ENCODE measurements at regions not wholly inside any gene's neighbourhood (a gene's known extent, or its start where the extent isn't known, plus 50 kb on each side); places are given as distances from the start of the nearest gene placed in this dataset.

DNA sequence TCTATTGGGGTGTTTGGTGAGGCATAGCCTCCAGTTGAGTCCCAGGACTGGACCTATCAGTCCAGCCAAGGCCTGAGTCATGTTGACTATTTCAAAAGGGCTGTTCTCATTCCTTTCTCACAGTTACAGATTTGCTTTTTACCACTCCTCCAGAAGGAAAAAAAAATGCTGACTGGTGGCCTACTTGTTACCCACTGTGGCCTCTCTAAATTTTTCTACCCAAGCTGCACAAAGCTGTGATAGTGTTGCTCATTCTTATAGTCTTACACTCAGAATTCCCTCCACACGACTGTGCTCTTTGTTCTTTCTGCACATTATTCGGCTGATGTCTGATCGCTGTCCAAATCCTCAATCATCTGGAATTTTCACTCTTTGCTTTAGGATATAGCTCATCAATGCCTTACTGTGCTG lies 1142.2 kb downstream of the IGSF11 start:
- DNase-seq (ENCODE audit: low read depth) = peak; percentile 41

DNA sequence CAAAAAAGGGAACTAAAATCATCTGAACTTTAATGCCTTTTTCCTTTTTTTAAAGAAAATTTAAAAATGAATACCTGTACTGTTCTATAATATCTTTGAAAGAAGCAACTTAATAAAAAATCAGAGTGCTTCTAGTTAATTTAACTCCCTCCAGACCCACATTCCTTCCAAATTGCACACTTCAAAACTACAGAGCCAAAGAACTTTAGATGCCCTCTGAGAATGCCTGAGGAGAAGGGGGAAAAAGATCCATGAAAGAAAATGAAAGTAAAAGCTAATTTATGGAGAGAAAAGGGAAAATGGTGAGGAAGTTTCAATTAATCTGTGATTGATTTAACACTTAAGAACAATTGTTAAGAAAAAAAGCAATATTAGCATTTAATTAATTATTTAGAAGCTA lies 1141.6 kb downstream of the IGSF11 start:
- peak; percentile 3 for DNase-seq (ENCODE audit: low read depth)

DNA sequence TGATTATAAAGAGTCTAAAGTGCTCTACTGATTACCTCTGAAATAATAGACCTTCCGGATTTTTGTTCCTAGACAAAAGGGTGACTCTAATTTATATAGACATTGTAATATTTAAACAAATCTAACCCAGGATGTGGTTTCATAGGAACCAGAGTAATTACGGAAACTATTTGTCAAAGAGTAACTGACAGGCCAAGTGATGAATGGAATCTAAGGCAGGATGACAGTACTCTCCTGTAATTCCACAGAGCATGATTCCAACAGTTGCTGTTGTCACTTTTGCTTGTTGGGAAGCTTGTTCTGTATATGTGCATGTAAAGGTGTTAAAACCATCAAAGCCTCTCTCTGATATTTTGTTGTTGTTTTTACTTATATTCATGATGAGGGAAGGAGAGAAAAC lies 1141.0 kb downstream of the IGSF11 start:
- peak; percentile 2 for DNase-seq (ENCODE audit: low read depth)

DNA sequence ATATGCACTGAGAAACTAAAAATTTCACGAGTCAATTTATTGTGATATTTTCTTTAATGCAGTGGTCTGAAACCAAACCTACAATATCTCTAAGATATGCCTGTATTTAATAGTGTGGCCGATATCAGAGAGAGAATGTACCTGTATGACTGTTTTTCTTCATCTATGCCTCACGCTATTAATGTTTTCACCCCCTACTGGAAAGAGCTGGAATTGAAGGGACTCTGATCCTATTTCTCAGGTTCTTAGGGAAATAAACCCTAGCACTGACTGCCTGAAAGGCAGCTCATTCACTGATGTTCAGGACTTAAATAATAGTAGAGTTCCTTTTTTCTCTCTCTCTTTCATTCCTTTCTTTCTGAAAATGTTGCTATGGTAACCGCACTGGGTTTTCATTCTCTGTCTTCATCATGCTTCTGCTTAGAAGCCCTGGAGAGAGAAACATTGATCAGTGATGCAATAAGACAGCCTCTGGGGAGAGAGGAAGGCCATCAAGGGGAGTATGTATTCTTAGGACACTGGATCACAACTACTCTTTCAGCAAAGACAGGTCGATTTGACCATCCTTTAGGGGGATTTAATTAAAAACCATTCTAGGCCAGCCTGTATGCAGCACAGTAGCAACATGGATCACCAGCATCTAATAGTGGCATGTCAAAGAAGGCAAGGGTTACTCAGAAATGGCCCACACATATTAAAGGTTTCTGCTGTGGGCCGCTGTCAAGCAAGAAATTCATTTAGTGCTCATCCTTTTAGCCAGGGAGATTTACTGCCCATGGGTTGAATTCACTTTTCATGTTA lies 1135.7 kb downstream of the IGSF11 start:
- peak; percentile 18 for DNase-seq (ENCODE audit: low read depth)

DNA sequence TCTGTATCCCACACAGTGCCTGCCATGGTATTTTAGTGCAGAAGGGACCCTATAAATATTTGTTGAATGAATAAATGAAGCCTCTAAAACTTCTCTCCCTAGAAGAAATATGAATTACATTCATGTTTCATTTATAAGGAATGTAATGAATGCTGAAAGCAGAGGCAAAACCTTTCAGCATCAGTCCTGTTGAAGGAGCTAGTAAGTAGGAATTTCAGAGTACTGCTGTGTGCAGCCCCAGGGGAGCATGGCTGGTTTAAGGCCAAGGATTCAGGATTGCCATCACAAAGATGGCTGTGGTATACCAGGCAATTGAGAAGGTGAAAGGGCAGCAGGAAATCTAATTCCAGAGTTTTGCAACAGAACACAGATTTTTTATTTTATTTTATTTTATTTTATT lies 1131.4 kb downstream of the IGSF11 start:
- DNase-seq (ENCODE audit: low read depth) = peak; percentile 39

DNA sequence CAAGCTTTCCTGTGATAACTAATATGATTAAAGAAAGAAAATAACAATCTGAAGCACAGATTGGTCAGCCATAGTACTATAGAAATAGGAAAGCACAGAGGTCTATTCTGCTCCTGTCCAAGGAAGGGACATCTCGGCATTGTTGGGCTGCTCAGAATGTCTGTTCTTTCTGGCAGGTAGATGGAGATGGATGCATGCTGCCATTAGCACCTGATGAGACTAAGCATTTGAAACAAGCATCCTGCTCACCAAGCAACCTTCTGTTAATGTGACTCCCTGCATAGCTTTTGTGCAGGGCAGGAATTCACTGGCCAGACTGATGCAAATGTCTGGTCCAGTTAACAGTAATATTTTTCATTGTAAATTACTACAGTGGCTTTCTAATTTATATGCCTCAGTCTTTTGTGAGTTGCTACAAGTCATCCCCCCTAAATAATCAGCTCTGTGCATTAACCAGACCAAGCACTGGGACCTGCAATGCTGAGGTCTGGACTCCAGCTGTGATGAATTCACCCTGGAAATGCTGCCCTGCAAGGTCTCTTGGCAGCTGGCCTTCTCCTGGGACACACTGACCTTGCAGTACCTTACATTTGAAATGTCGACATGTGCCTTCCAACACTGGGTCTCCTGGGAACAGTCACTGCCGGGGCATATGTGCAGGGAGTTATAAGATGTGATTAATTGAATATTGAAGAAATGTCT lies 1123.7 kb downstream of the IGSF11 start:
- no peak for DNase-seq (ENCODE audit: low read depth)

DNA sequence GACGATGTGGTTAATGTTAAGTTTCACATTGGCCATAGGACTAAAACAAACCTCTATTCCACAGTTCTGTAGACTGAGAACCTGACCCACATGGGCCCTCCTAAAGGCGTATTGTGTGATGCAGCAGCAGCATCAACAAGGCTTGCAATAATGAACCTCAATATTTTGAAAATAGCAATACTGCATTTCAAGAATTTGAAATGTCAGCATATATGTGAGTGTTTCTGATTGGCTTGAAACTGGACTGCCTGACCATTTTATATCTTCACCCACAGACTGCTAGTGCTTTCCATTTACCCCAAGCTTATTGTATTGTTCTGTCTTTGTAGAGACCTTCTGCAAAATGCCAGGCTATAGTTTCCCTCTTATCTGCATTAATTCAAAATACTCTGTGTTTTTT lies 1122.3 kb downstream of the IGSF11 start:
- DNase-seq (ENCODE audit: low read depth) = no peak

DNA sequence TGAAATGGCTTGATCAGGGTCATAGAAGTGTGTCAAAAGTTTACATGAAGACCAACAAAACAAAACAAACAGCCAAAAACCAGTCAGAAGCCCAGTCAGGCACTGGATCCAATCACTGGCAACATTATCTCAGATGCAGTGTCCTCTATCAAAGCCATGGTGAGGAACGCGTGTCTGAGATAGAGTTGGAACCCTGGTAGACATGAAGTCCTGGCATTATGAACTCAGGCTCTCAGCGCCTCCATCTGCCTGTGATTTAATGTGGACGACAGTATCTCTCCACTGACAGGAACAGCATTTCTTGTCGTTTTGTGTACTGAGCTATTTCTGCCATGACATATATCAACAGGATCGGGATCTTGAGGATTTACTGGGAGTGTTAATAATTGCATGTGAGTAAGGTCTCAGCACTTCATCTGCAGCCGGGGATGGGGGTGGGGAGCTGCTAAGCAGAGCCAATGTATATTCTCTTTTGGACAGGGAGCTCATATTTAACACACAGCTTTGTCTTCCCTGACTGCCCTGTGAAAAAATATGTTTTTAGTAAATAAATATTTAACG lies 1120.0 kb downstream of the IGSF11 start:
- no peak for DNase-seq (ENCODE audit: low read depth)

DNA sequence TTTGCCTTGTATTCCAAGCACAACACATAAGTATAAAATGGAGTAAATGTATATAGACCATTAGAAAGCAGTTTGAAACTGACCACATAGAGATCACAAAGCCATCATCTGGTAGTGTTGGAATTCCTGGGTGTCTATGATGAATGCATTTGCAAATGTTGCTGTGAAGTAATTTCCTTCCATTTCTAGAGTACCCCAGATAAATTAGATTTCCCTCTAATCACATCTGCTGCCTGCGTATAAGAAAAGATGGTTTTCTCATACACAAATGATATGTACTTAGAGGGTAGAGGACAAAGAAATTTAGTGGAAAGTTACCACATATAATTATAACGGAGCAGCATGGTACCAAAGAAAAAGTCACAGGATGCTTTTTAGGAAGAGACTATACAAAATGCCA lies 1117.8 kb downstream of the IGSF11 start:
- DNase-seq (ENCODE audit: low read depth) = no peak

DNA sequence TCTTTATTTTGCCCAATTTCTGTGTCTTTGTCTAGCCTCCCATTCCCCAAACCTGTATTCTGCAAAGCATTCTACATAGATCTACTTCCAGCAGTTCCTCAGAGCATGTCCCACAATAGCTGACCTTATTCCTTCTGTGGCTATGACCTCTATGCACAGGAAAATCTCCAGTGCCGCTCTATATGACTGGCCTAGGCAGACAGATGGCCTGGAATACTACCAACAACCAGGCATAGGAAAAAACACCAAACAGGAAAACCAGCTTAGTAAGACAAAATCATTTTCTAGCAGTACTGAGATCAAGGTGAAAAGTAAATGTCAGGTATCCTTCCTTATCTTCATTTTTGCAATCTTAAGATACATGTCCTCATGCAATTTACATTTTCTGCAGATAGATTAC lies 1115.0 kb downstream of the IGSF11 start:
- no peak for DNase-seq (ENCODE audit: low read depth)

DNA sequence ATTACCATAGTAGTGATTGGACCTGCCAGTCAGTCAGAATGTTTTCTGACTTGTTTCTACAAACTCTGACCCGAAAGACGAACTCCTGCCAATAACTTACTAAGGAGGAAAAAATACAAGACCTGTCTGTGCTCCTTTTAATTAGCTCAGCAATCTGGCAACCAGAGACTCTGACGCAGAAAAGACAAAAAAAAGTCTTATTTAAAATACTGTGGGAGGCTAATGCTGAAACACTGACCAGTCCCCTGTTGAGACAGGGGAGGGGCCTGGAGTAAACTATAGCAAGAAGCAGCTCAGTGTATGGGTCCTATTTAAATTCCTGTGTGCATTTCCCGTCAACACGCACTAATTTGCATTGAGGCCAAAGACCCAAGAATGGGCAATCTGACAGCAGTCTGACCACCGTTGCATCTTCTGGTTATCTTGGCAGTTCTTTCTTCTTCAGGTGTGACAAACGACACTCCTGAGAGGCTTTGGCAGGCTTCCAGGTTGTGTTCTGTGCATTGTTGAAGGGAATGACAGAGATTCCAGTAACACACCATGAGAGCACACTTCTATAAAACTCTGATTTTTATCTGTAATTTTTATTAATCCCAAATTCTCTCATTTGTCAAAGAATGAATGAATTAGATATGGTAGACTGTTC lies 1114.3 kb downstream of the IGSF11 start:
- no peak for DNase-seq (ENCODE audit: low read depth)

DNA sequence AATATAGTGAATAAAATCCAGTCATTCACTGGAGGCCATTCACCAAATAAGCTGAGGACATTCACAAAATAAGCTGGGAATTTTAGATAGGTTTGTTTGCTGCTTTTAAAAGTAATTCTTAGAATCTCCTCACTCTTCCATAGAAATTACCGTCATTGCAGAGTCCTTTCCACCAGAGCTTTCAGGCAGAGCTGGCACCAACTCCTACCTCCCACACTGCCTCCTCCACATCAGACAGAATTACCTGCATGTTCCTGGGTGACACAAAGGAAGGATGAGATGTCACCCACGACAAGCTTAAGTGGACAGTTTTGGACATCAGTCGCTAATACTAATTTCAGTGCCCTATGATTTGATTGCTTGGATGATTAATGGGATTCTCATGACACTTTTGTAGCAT lies 1113.2 kb downstream of the IGSF11 start:
- no peak for DNase-seq (ENCODE audit: low read depth)

DNA sequence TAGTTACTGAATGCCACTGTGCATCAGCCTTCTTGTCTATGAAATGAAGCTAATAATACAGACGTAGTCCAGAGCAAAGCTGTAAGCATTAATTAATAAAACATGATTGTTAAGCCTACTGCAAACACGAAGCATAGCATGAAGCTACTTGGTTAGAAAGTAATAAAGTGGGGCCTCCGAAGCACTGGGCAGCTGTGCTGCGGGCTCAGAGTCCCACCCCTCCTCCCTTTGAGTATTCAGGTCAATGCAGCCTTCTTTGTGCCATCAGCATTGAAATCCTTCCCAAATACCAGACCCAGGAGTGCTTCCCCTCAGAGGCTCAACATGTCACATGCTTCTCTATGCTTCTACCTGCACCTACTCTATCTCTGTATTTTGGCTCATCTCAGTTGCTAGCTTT lies 1112.6 kb downstream of the IGSF11 start:
- DNase-seq (ENCODE audit: low read depth) = no peak

DNA sequence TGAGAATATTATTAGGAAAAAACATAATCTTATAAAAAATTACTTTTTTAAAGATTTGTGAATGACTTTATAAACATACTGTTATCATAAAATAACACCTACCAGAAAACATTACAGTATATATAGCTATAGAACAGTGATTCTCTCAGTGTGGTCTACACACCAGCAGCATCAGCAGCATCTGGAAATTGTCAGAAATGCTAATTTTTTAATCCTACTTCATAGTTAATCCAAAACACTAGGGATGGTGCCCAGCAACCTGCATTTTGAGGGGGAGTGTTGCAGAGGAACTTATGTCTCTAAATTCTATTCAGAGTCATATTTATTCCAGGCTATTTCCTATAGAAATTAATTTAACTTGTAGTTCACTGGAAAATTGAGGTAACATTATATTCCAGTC lies 1107.8 kb downstream of the IGSF11 start:
- no peak for DNase-seq (ENCODE audit: low read depth)

DNA sequence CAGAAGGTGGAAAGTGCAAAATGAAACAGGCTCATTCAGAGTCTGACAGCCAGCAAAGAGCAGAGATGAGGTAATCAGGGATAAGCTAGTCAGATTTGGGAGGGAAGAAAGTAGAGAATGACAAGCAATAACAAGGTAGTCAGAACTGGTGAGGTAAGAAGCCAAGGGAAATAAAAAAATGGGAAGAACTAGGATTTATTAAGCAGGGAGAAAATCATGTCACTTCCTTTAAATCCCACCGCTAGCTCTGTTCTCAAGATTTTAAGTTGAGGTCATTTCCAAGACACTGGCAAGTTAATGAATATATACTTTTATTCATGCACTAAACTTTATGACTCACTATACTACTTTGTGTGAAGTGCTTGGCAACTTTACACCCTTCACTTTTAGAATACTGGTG lies 1106.8 kb downstream of the IGSF11 start:
- no peak for DNase-seq (ENCODE audit: low read depth)

DNA sequence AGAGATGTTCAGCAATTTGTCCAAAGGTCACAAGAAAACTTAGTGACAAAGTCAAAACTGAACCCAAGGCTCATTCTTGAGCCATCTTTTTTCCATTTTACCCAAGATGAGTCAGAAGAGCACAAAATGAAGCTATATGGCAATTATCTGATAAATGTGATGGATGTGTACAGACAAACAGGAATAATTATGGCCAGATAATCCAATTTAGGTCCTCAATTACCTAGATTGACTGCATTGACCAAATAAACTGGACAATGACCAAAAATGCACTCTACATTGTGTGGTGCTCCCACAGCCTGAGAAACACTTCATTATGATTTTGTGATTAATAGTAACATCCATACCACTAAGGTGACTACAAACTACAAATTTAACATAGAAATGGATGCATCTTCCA lies 1105.8 kb downstream of the IGSF11 start:
- no peak for DNase-seq (ENCODE audit: low read depth)

DNA sequence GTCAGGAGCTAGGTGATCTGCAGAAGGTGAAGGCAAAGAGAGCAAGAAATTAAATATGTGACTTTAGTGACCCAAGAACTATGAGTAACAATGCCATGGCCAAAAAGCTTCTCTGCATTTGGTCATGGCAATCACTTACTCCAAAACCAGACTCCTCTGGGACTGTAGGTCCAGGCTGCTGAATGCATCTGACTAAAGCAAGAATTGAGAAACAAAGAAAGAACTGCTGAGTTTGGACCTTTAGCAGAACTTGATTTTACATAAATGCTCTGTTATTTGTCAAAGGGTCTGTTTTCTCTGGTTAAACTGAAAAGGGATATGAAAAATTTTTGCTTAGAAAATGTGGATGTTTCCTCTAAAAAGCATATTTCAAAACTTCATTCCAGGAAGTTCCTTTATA lies 1102.2 kb downstream of the IGSF11 start:
- no peak for DNase-seq (ENCODE audit: low read depth)

DNA sequence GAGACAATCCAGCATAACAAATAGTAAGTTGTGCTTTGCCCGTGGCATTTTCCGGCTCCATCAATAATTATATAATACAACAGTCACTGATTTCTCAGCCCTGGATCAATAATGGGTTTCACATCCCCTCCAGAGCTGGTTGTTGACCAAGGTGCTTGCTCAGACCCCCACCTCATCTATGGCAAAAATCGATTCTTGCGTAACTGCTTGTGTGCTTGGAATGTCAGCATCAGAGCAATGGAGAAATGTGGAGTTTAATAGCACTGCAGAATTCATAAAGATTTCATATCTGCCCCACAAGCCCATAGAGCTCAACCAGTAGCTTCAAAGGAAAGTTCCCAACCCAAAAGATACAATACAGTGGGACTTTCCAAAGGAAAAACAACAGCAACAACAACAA lies 1098.5 kb downstream of the IGSF11 start:
- DNase-seq (ENCODE audit: low read depth) = no peak

DNA sequence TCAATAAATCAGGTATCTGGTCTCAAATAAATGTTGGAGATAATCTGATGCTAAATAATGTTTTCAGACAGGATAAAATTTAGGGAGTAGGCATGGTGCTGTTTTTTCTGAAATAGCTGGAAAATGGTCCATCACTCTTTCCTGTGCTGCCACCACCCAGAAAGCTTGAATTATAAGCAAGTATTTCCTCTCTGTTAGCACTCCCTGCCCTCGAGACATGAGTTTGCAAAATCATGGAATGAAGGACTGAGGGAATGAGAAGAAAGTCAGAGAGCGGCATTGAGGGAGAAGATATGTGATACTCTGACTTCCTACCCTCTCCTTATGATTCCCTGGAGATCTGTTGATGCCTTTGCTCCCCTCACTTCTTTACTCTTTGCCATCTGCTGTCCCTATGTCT lies 1095.7 kb downstream of the IGSF11 start:
- DNase-seq (ENCODE audit: low read depth) = no peak

DNA sequence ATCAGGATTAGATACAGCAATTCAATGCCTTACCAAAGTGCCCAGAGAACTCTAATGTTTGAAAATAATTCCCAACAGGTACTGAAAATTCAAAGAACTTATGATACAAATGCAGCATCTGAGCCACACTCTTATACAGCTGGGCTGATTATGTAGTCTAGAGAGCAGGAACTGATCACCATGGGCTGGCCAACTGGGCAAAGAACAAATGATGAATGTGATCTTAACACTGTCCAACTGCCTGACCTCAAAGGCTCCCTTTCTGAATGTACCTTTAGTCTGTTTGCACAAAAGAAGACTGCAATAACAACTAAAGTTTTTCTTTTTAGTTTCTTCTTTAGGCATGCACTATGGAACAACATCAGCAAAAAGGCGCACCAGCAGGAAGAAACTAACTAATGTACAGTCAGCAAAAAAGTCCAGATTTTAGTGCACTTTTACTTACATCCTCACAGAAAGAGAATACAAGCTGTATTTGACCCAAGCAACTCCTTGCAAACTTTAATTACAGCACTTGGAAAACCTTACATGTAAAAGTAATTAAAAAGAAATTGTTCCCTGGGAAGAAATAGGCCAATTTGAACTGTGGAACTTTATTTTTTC lies 1095.1 kb downstream of the IGSF11 start:
- DNase-seq (ENCODE audit: low read depth) = no peak

DNA sequence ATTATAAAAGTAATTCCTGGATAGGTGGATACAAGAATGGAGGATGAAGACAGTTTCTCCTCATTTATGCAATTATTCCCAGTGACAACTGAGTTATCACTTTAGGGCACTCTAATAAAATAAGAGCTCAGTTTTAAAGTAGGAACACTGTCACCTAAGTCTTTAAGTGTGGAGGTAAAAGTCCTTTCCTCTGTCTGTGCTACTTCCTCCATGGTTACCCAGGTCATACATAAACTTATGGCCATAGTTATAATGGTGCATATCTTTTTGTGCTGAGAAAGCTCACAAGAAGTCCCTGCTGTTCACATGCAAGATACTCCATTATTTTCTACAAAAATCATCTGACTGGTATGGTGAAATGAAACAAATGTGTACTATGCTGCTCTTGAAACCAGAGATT lies 1093.6 kb downstream of the IGSF11 start:
- DNase-seq (ENCODE audit: low read depth) = no peak

DNA sequence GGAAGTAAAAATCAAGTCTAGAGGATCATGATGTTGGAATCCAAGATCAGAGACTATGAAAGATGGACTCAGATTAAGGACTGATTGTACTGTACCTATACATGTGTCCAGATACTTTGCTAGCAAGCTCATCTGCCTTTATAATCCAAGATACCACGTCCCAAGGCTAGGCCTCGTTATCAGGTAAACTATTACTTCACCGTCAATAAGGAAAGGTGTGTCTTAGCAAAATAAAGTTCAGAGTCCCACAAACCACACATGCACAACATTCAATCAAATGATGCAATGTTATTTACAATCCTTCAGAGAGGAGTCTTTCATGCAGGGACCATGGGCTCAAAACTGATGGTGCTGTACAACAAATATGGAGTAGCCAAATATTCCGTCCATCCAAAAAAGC lies 1092.9 kb downstream of the IGSF11 start:
- no peak for DNase-seq (ENCODE audit: low read depth)

DNA sequence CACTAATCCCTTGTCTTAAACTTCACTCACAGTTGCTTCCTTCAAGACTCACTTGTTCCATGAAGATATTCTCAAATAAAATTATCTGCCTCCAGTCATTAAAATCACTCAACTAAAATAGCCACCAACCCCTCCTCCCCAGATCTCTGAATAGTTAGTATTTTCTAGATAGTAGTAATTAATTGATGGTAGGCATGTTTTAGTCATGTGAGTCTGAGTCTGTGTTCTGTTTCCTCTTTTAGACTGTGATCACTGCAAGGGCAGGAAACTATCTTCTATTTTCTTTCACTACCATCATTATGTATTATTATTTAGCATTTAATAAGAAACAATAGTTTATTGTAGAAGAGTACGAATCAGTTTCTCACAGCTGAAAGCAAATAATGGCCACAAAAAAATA lies 1080.5 kb downstream of the IGSF11 start:
- DNase-seq (ENCODE audit: low read depth) = no peak
